WTC11 (cell line): ENCODE measurements at regions not wholly inside any gene's neighbourhood (a gene's known extent, or its start where the extent isn't known, plus 50 kb on each side); places are given as distances from the start of the nearest gene placed in this dataset.

ENCODE experiments used
- ATAC-seq: fragments of 200-7000 bp; cut with Tn5 transposase; 2 replicates; pipeline ENCODE4 v1.10.0; 2021; ENCODE audit warnings: mild to moderate bottlenecking, moderate library complexity
- CTCF ChIA-PET: fragments of 300-600 bp; sonication (Branson Sonifier 250); formaldehyde crosslinking; loops from one replicate; lab custom pipeline; 2021; ENCODE audit warnings: antibody characterized with exemption; lab: Charles Lee
- POLR2A ChIA-PET: fragments of 350-600 bp; sonication (Branson Sonifier 250); formaldehyde crosslinking; loops from one replicate; lab custom pipeline; 2021; ENCODE audit warnings: antibody characterized with exemption; lab: Charles Lee
- DNase-seq: peaks from one replicate; pipeline ENCODE4 v3.0.0; 2021; ENCODE audit warnings: low spot score
- H3K27ac Mint-ChIP-seq: 2 replicates; pipeline ENCODE4 v1.8.0; 2021; ENCODE audit warnings: mixed read lengths
- H3K27me3 Mint-ChIP-seq: 2 replicates; pipeline ENCODE4 v1.8.0; 2021; ENCODE audit warnings: low read depth, mild to moderate bottlenecking, moderate library complexity, mixed read lengths
- H3K36me3 Mint-ChIP-seq: 2 replicates; pipeline ENCODE4 v1.8.0; 2021; ENCODE audit warnings: mixed read lengths
- H3K4me1 Mint-ChIP-seq: 2 replicates; pipeline ENCODE4 v1.8.0; 2022; ENCODE audit warnings: mixed read lengths
- H3K4me3 Mint-ChIP-seq: 2 replicates; pipeline ENCODE4 v1.8.0; 2021; ENCODE audit warnings: mild to moderate bottlenecking, moderate library complexity, mixed read lengths
- H3K9me3 Mint-ChIP-seq: 2 replicates; pipeline ENCODE4 v1.8.0; 2021; ENCODE audit warnings: mixed read lengths
- ATF1 ChIP-seq: sonication (generic); formaldehyde crosslinking; IDR thresholded peaks from 2 replicates; pipeline ENCODE4 v1.8.1; 2023; ENCODE audit warnings: mild to moderate bottlenecking, moderate library complexity, missing genetic modification reagents
- CBFB ChIP-seq: sonication (generic); formaldehyde crosslinking; IDR thresholded peaks from 2 replicates; pipeline ENCODE4 v1.8.1; 2022; ENCODE audit warnings: mild to moderate bottlenecking, low read depth, missing genetic modification reagents
- CREB1 ChIP-seq: sonication (generic); formaldehyde crosslinking; IDR thresholded peaks from 2 replicates; pipeline ENCODE4 v1.8.0; 2023; ENCODE audit warnings: mild to moderate bottlenecking, missing genetic modification reagents
- CTCF ChIP-seq: fragments of 200-600 bp; IDR thresholded peaks from 2 replicates; pipeline ENCODE4 v1.8.0; 2022; ENCODE audit warnings: antibody characterized with exemption
- E2F5 ChIP-seq: sonication (generic); formaldehyde crosslinking; IDR thresholded peaks from 2 replicates; pipeline ENCODE4 v1.8.1; 2022; ENCODE audit warnings: mild to moderate bottlenecking, moderate library complexity, missing genetic modification reagents
- EMX1 ChIP-seq: fragments of 250-450 bp; sonication (Bioruptor Pico); IDR thresholded peaks from 2 replicates; pipeline ENCODE4 v1.8.0; 2021; ENCODE audit warnings: mild to moderate bottlenecking
- ESRRA ChIP-seq: sonication (generic); formaldehyde crosslinking; IDR thresholded peaks from 2 replicates; pipeline ENCODE4 v1.8.1; 2022; ENCODE audit warnings: mild to moderate bottlenecking, missing genetic modification reagents, borderline replicate concordance
- ETV6 ChIP-seq: sonication (generic); formaldehyde crosslinking; IDR thresholded peaks from 2 replicates; pipeline ENCODE4 v1.8.1; 2022; ENCODE audit warnings: mild to moderate bottlenecking, missing genetic modification reagents
- FOXK1 ChIP-seq: sonication (generic); formaldehyde crosslinking; IDR thresholded peaks from 2 replicates; pipeline ENCODE4 v1.8.0; 2022; ENCODE audit warnings: mild to moderate bottlenecking, moderate library complexity, missing genetic modification reagents
- FOXP1 ChIP-seq: sonication (generic); formaldehyde crosslinking; IDR thresholded peaks from 2 replicates; pipeline ENCODE4 v1.8.0; 2022; ENCODE audit warnings: missing genetic modification reagents, mild to moderate bottlenecking, moderate library complexity, borderline replicate concordance
- FOXP4 ChIP-seq: sonication (generic); formaldehyde crosslinking; IDR thresholded peaks from 2 replicates; pipeline ENCODE4 v1.8.0; 2022; ENCODE audit warnings: mild to moderate bottlenecking, missing genetic modification reagents
- JAZF1 ChIP-seq: fragments of 250-450 bp; sonication (Bioruptor Pico); IDR thresholded peaks from 2 replicates; pipeline ENCODE4 v1.9.0; 2021; ENCODE audit warnings: moderate library complexity, mild to moderate bottlenecking, inconsistent platforms
- KAT7 ChIP-seq: sonication (generic); formaldehyde crosslinking; IDR thresholded peaks from 2 replicates; pipeline ENCODE4 v1.8.1; 2023; ENCODE audit warnings: missing genetic modification reagents, mild to moderate bottlenecking, borderline replicate concordance
- MLX ChIP-seq: sonication (generic); formaldehyde crosslinking; IDR thresholded peaks from 2 replicates; pipeline ENCODE4 v1.8.1; 2023; ENCODE audit warnings: mild to moderate bottlenecking, missing genetic modification reagents, moderate library complexity
- NFYB ChIP-seq: sonication (generic); formaldehyde crosslinking; conservative IDR thresholded peaks from 2 replicates; pipeline ENCODE4 v1.8.0; 2022; ENCODE audit warnings: low read depth, missing genetic modification reagents
- TCF7 ChIP-seq: sonication (generic); formaldehyde crosslinking; IDR thresholded peaks from 2 replicates; pipeline ENCODE4 v1.8.0; 2022; ENCODE audit warnings: mild to moderate bottlenecking, low read depth, missing genetic modification reagents, moderate library complexity
- TEAD1 ChIP-seq: sonication (generic); formaldehyde crosslinking; IDR thresholded peaks from 2 replicates; pipeline ENCODE4 v1.8.0; 2022; ENCODE audit warnings: mild to moderate bottlenecking, missing genetic modification reagents
- USF1 ChIP-seq: sonication (generic); formaldehyde crosslinking; IDR thresholded peaks from 2 replicates; pipeline ENCODE4 v1.8.0; 2022; ENCODE audit warnings: mild to moderate bottlenecking, missing genetic modification reagents
- USF2 ChIP-seq: sonication (generic); formaldehyde crosslinking; IDR thresholded peaks from 2 replicates; pipeline ENCODE4 v1.8.1; 2023; ENCODE audit warnings: mild to moderate bottlenecking, missing genetic modification reagents, moderate library complexity
- ZNF317 ChIP-seq: sonication (generic); formaldehyde crosslinking; IDR thresholded peaks from 2 replicates; pipeline ENCODE4 v1.8.1; 2023; ENCODE audit warnings: low read depth, mild to moderate bottlenecking, moderate library complexity, missing genetic modification reagents, borderline replicate concordance
- ZNF396 ChIP-seq: fragments of 250-450 bp; sonication (Bioruptor Pico); IDR thresholded peaks from 2 replicates; pipeline ENCODE4 v1.8.0; 2021; ENCODE audit warnings: mild to moderate bottlenecking, moderate library complexity, borderline replicate concordance
- ZNF416 ChIP-seq: fragments of 250-450 bp; sonication (Bioruptor Pico); IDR thresholded peaks from 2 replicates; pipeline ENCODE4 v1.9.0; 2021; ENCODE audit warnings: mild to moderate bottlenecking, inconsistent platforms
- TF ChIP-seq, protein P1 (sequence below): fragments of 250-450 bp; sonication (Bioruptor Pico); IDR thresholded peaks from 2 replicates; pipeline ENCODE4 v1.9.0; 2021; ENCODE audit warnings: moderate library complexity, mild to moderate bottlenecking, inconsistent platforms, borderline replicate concordance
- TF ChIP-seq, protein P2 (sequence below): sonication (generic); formaldehyde crosslinking; IDR thresholded peaks from 2 replicates; pipeline ENCODE4 v1.8.0; 2022; ENCODE audit warnings: mild to moderate bottlenecking, missing genetic modification reagents
- TF ChIP-seq, protein P3 (sequence below): sonication (generic); formaldehyde crosslinking; IDR thresholded peaks from 2 replicates; pipeline ENCODE4 v1.8.0; 2022; ENCODE audit warnings: mild to moderate bottlenecking, missing genetic modification reagents

DNA sequence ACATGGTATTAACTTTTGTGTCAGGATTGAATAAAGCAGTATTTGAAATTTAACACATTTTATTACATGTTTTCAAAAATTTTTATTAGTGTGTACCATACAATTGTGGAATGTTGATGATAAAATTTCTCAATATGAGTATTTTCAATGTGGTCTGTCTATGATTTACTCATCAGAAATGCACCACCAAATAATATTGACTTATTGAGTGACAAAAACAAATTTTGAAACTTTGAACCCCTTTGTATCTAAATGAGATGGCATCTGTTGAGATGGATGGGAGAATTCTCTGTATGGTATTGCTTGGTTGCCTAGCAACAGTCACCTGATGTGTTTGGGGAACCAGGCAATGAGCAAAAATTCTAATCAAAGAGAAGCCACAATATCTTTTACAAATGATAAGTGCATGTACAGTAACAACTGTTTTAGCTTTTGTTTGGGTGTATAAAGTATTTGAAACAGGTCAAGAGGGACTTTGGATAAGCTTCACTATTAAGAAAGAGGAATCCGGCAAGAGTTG, 400.1 kb downstream of the CCDC85A start:
- CTCF ChIA-PET, result no interaction called here
- POLR2A ChIA-PET, result no interaction called here
- peaks cover 18% of the 10 kb centered on the region for H3K4me1 Mint-ChIP-seq
- no peak for DNase-seq
- TF ChIP-seq EMX1 (no peak), JAZF1 (CRISPR knock-in tag) (no peak), USF2 (CRISPR knock-in tag) (no peak), USF1 (CRISPR knock-in tag) (no peak), FOXP1 (CRISPR knock-in tag) (no peak), ZNF396 (CRISPR knock-in tag) (no peak), E2F5 (CRISPR knock-in tag) (no peak), ZNF416 (CRISPR knock-in tag) (no peak), MLX (CRISPR knock-in tag) (no peak), CBFB (CRISPR knock-in tag) (no peak), NFYB (CRISPR knock-in tag) (no peak), TCF7 (CRISPR knock-in tag) (no peak), ESRRA (CRISPR knock-in tag) (no peak), TEAD1 (CRISPR knock-in tag) (no peak), ZNF317 (no peak), CREB1 (CRISPR knock-in tag) (no peak)
- TF ChIP-seq, protein P1, sequence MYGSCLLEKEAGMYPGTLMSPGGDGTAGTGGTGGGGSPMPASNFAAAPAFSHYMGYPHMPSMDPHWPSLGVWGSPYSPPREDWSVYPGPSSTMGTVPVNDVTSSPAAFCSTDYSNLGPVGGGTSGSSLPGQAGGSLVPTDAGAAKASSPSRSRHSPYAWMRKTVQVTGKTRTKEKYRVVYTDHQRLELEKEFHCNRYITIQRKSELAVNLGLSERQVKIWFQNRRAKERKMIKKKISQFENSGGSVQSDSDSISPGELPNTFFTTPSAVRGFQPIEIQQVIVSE (CRISPR knock-in tag), result no peak
- TF ChIP-seq, protein P2, sequence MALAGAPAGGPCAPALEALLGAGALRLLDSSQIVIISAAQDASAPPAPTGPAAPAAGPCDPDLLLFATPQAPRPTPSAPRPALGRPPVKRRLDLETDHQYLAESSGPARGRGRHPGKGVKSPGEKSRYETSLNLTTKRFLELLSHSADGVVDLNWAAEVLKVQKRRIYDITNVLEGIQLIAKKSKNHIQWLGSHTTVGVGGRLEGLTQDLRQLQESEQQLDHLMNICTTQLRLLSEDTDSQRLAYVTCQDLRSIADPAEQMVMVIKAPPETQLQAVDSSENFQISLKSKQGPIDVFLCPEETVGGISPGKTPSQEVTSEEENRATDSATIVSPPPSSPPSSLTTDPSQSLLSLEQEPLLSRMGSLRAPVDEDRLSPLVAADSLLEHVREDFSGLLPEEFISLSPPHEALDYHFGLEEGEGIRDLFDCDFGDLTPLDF (CRISPR knock-in tag), result no peak
- TF ChIP-seq, protein P3, sequence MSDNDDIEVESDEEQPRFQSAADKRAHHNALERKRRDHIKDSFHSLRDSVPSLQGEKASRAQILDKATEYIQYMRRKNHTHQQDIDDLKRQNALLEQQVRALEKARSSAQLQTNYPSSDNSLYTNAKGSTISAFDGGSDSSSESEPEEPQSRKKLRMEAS (CRISPR knock-in tag), result no peak
- H3K4me3 Mint-ChIP-seq, result no peak overlapping the region
- no peak overlapping the region for H3K27ac Mint-ChIP-seq
- no peaks in the 10 kb centered on the region for H3K36me3 Mint-ChIP-seq
- no peak for ATAC-seq
- H3K9me3 Mint-ChIP-seq, result no peaks in the 10 kb centered on the region
- no peaks in the 10 kb centered on the region for H3K27me3 Mint-ChIP-seq

DNA sequence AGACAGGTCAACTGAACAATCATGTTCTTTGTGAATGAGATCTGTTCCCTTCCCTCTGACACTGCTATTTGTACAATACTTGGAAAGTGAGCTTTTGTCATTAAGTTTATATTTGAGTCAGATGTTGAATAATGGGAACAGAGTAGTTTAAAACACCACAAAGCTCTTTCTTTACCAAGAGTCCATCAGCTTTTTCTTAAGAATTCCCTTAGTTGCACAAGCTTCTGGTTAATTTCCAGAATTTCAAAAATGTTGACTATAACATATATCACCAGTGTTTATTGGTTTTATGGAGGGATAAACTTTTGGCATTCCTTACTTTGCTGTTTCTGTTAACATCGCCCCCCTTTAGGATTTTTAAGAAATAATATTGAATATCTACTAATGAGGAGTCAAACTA, 403.7 kb downstream of the CCDC85A start:
- no peaks in the 10 kb centered on the region for H3K36me3 Mint-ChIP-seq
- ATAC-seq (no peak), DNase-seq (no peak)
- no peaks in the 10 kb centered on the region for H3K27me3 Mint-ChIP-seq
- ChIA-PET POLR2A (no interaction called here), CTCF (no interaction called here)
- H3K9me3 Mint-ChIP-seq, result no peaks in the 10 kb centered on the region
- H3K4me1 Mint-ChIP-seq, result peaks cover 23% of the 10 kb centered on the region
- H3K27ac Mint-ChIP-seq, result no peak overlapping the region
- no peak overlapping the region for H3K4me3 Mint-ChIP-seq
- TF ChIP-seq CTCF (no peak), ETV6 (CRISPR knock-in tag) (no peak), FOXK1 (CRISPR knock-in tag) (no peak), FOXP4 (CRISPR knock-in tag) (no peak), USF2 (CRISPR knock-in tag) (no peak), KAT7 (CRISPR knock-in tag) (no peak), ATF1 (CRISPR knock-in tag) (no peak)
